Activated CD4-positive, alpha-beta T cell treated with anti-CD3 and anti-CD28 coated beads for 48 hours (primary cell): ENCODE measurements at regions not wholly inside any gene's neighbourhood (a gene's known extent, or its start where the extent isn't known, plus 50 kb on each side); places are given as distances from the start of the nearest gene placed in this dataset.
"Not testable (repeated sequence)": the region's sequence is repeated elsewhere in the genome, so short reads cannot be mapped to it uniquely, and the experiment has no call there.

Experiments
- DNase-seq: peaks from one replicate; pipeline ENCODE4 v3.0.0-alpha.2; 2020

- no peak for DNase-seq
Measured at GRCh38 chr6:141753180-141753579, 379.5 kb upstream of the GJE1 start.

- no peak for DNase-seq
Measured at GRCh38 chr6:141752677-141753076, 380.0 kb upstream of the GJE1 start.

DNA sequence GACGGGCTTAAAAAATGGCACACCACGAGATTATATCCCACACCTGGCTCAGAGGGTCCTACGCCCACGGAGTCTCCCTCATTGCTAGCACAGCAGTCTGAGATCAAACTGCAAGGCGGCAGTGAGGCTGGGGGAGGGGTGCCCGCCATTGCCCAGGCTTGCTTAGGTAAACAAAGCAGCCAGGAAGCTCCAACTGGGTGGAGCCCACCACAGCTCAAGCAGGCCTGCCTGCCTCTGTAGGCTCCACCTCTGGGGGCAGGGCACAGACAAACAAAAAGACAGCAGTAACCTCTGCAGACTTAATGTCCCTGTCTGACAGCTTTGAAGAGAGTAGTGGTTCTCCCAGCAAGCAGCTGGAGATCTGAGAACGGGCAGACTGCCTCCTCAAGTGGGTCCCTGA lies 386.4 kb upstream of the GJE1 start:
- not testable (repeated sequence) for DNase-seq

- no peak for DNase-seq
Measured at GRCh38 chr6:141744971-141745370, 387.8 kb upstream of the GJE1 start.

GRCh38 chr6:141744194-141744925 lies 388.4 kb upstream of the GJE1 start:
- no peak for DNase-seq

- no peak for DNase-seq
Measured at GRCh38 chr6:141736104-141736503, 396.6 kb upstream of the GJE1 start.

DNA sequence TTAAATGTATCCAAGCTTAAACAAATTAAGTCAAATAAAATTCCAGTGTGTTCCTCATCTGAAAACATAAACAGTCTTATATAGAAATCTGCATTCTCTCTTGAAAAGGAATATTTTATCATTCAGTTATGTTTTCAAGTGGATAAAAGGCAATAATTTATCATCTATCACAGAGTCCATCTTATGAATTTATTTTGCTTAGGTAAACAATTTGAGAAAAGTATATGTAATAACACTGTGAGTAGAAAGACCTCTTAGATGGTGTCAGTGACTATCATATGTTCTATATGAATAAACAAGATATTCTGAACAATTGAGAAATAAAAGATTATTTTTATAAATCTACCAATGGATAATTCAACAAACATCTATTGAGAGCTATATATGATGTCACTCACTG lies 397.6 kb upstream of the GJE1 start:
- no peak for DNase-seq

- DNase-seq: no peak
Measured at GRCh38 chr6:141734071-141734840, 398.5 kb upstream of the GJE1 start.

GRCh38 chr6:141729146-141729545 lies 403.6 kb upstream of the GJE1 start:
- no peak for DNase-seq

DNA sequence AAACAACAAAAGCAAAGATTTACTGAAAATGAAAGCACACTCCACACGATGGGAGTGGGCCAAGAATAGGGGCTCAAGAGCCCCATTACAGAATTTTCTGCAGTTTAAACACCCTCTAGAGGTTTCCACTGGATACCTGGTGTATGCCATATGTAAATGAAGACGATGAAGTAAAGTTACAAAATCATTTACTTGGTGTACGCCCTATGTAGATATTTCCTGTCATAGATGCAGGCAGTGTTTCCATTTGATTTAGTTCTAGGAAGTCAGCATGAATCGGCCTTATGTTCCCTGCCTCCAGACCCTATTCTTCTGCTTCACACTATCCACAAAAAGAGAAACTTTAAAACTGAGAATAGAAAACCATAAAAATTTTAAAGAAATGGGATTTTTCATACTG lies 404.4 kb upstream of the GJE1 start:
- DNase-seq: no peak

DNA sequence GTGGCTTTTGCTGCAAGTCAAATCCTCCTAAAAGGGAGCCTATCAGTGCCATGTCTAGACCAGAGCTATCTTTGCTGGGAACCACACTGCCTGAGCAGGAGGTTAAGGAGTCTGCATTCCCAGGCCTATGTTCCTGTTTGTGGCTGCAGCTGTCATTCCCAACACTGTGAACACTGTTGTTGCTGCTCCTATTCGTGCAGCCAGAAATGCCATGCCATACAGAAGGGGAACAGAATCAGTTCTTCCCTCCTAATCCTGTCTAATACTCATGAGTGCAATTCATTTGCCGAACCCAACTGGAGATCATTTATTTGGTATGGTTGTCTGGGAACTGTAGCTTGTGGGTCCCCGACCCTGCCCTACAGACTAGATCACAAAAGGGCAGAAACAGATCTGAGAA lies 406.5 kb upstream of the GJE1 start:
- no peak for DNase-seq

- no peak for DNase-seq
Measured at GRCh38 chr6:141724731-141725130, 408.0 kb upstream of the GJE1 start.

DNA sequence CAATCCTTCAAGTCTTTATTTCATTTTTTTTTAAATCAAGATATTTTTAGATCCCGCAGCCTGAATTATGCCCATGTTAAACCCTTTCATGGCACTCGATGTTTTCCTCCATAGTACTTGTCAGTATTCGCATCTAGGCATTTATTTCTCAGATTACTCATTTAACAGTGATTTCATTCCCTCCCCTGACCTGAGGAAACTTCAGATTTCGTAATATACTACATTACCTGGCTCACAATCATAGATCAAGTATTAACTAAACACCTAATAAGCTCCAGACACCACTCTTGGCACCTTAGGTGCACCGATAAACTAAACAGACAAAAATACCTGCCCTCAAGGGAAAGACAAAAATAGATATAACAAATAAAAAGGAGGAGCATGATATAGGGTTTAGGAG lies 413.2 kb upstream of the GJE1 start:
- DNase-seq: no peak

DNA sequence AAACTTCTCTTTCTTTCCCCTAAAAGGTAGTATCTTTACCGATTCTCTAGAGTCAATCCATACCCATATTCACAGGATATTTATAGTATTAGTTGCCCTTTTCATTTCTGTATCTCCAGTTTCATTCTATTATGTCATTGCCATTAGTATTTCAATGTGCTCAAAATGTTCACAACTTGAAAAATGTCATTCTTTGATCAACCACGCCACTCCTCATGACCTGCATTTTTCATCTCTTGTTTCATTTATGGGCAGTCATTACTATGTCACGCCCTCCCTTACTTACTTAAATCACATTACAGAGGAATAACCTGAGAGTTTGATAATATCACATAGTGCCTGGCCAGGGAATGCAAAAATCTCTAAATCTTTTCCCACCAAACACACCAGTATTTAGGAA lies 427.3 kb upstream of the GJE1 start:
- no peak for DNase-seq

GRCh38 chr6:141704151-141704550 lies 428.6 kb upstream of the GJE1 start:
- no peak for DNase-seq

- DNase-seq: no peak
Measured at GRCh38 chr6:141701732-141702131, 431.0 kb upstream of the GJE1 start.

DNA sequence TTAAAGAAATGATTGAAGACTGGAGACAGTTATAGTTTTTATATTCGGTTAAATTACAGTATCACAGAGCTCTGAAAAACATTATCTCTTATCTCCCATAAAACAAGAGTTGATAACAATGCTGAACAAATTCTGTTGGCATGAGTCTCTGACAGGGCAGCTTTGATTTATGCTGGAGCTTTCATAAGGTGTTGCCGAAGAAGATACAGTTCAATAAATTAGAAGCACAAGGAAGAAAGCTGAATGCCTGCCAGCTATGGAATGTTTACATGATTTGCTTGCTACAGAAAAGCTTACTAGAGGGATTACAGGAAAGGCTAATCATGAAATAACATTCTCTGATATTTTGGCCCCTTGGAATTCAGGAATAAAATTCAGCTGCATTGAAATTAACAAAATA lies 431.9 kb upstream of the GJE1 start:
- no peak for DNase-seq

DNA sequence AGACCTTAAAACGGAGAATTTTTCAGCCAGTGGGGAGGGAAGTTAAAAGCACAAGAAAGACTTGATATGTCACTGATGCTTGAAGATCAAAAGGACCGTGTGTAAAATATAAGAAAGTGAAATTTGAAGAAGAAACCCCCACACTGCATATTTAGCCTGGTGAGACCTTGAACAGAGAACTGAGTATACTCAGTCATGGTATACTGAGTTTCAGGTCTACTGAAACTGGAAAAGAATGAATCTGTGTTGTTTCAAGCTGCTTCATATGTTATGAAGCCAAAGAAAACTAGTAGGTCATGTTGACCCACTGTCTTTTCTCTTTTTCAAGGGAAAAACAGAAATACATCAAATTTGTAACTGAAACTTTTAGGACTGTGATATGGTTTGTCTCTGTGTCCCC lies 443.8 kb upstream of the GJE1 start:
- no peak for DNase-seq

DNA sequence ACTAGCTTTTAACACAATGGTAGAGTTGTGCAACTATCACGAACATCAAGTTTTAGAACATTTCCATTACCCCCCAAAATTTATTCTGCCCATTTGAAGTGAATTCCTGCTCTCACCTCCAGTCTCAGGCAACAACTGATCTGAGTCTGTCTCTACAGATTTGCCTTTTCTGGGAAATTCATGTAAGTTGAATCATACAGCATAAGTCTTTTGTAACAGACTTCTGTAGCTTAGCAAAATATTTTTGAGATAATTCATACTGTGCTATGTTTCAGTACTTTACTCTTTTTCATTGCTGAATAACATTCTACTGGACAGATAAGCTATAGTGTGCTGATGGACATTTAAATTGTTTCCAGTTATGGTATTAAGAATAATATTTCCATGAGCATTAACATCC lies 447.3 kb upstream of the GJE1 start:
- DNase-seq: no peak

DNA sequence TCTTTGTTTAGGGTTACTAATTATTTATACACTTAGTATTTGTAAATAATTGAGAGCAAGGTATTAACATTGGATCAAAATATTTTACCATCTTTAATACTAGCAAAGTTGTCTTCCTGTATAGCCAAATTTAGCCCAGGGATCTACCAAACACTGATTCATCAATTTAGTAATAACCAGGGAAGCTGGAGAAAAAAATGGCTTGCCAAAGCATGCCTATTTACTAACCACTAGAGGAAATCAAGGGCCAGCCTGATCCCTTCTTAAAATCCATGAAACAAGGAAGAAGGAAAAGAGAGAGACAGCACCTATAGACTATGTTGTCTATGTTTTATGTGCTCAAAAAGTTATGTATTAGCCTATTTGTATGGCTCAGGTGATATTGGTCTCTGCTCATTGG lies 450.3 kb upstream of the GJE1 start:
- no peak for DNase-seq

DNA sequence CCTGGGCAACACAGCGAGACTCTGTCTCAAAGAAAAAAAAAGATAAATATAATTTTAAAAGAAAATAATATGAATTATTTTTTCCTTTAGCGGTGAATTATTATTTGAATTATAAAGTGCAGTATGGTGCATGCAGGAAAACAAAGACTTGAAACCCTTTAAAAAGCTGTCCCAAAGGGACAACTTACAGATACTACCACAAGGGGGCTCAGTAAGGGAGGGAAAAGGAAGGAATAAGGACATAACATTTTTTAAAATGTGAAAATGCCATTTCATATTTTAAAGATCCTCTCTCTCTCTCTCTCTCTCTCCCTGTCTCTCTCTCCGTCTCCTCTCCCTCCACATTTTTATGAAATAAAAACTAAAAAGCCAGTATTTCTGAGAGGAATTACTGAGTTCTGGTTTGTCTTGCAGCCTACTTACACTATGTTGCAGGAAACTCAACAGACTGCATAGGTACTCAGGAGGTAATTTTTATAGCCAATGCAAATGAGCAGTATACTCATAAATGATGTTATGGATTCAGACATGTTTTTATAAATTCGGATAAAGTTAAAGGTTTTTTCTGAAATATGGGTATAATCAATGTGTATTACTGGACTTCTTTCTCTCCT lies 455.0 kb upstream of the GJE1 start:
- DNase-seq: no peak

- DNase-seq: no peak
Measured at GRCh38 chr6:141675957-141676356, 456.8 kb upstream of the GJE1 start.

DNA sequence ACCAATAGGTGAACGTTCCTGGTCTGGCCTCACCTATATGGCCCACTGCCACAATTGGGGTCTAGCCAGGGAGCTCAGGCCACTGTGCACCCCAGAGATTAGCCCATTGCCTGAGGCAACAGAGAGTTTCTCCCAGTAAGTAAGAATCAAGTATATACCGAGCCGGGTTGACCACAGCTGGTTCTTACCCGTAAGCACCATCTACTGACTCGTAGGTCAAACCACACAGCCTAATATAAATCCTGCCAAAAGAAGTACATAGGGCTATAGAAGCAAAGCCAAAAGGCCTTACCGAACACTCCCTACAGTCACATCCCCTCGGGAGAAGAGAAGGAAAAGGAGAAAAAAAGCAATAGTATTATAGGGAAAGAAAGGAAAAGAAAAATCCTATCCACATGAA lies 463.6 kb upstream of the GJE1 start:
- DNase-seq: no peak

DNA sequence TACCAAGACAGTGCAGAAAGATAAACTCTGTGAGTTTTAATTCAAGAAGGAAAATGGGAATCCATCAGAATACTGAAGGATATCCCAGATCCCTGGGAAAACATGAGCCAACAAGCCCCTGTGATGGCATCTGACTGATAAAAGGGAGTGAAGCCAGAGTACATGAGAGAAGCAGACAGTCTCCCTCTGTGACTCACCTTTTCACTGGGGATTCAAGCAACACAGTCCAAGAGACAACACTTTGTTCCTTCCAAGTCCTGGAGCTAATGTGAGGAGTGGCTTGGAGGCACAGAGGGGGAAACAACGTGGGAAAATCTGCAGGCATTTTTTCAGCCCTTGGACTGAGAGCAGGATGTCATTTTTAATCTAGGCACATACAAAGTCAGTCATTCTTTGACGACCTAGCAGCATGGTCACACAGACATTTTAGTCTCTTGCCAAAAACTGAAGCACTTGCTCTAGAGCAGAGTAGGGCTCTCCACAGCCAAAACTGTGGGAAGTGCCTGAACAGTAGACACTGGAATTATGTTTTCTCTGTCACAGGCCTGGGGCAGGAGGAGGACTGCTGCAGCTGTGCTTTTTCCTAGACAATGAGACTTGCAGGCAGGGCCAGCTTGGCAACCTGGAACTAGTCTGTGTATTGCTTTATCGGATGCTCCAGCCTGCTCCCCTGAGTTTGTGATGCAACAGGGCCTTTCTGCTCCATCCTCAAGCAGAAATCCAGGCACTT lies 465.0 kb upstream of the GJE1 start:
- no peak for DNase-seq
